GM12892 (cell line): ENCODE measurements at regions not wholly inside any gene's neighbourhood (a gene's known extent, or its start where the extent isn't known, plus 50 kb on each side); places are given as distances from the start of the nearest gene placed in this dataset.

Source experiments
- POLR2A ChIP-seq: IDR thresholded peaks from 2 replicates; pipeline ENCODE4 v1.6.1; 2011; ENCODE audit warnings: low read depth, low read length, control low read depth
- POLR2AphosphoS5 ChIP-seq: IDR thresholded peaks from 2 replicates; pipeline ENCODE4 v1.6.1; 2011; ENCODE audit warnings: low read depth, low read length, control low read depth
- TAF1 ChIP-seq: IDR thresholded peaks from 2 replicates; pipeline ENCODE4 v1.6.1; 2011; ENCODE audit warnings: low read depth, mild to moderate bottlenecking, control low read depth, low read length, borderline replicate concordance

DNA sequence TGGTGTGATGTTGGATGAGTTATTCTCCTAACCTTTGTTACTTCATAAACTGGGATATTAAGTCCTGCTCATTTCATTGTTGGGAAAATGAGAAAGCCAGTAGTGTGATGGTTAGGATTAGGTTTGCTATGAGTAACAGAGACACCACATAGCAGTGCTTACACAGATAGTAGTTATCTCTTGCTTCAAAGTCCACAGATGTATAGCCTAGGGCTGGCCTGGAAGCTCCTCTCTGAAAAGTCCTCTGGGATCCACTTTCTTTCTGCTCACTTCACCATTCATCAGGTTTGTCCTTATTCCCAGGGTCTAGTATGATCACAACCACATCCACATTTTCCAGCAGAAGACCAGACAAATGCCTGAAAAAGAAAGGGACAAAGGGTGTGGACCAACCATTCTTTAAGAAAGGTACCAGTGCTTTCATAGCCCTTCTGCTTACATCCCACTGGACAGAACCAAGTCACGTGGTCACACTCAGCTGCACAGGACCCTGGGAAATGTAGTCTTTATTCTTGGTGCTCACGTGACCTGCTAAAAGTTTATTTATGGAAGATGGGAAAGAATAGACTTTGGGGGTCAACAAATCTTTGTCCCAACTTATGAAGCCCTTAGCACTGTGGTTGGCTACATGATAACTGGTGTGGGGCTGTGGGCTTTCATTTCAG is 108.9 kb downstream of the INSIG2 start:
- TF ChIP-seq TAF1 (no peak), POLR2AphosphoS5 (no peak), POLR2A (no peak)
